ENCODE measurements at regions not wholly inside any gene's neighbourhood (a gene's known extent, or its start where the extent isn't known, plus 50 kb on each side); places are given as distances from the start of the nearest gene placed in this dataset.

- no peak overlapping the region for H3K4me3 ChIP-seq (ENCODE audit: low read depth, low read length)
- no peak for TF ChIP-seq CTCF (conservative IDR thresholded peaks at IDR 0.05; ENCODE audit: low read depth, low read length)
- DNase-seq (ENCODE audit: low read depth) = no peak
These were observed 118.4 kb downstream of the BCL2L11 start for GRCh38 chr2:111239107-111239506.

GRCh38 chr2:111239581-111240249, 119.0 kb downstream of the BCL2L11 start:
- no peak overlapping the region for H3K4me3 ChIP-seq (ENCODE audit: low read depth, low read length)
- DNase-seq (ENCODE audit: low read depth) = no peak
- TF ChIP-seq CTCF (conservative IDR thresholded peaks at IDR 0.05; ENCODE audit: low read depth, low read length) = no peak

GRCh38 chr2:111243295-111243694, 122.6 kb downstream of the BCL2L11 start:
- no peak overlapping the region for H3K4me3 ChIP-seq (ENCODE audit: low read depth, low read length)
- DNase-seq (ENCODE audit: low read depth) = no peak
- TF ChIP-seq CTCF (conservative IDR thresholded peaks at IDR 0.05; ENCODE audit: low read depth, low read length) = no peak

- H3K4me3 ChIP-seq (ENCODE audit: low read depth, low read length) = no peak overlapping the region
- DNase-seq (ENCODE audit: low read depth) = no peak
- no peak for TF ChIP-seq CTCF (conservative IDR thresholded peaks at IDR 0.05; ENCODE audit: low read depth, low read length)
These were observed 124.2 kb downstream of the BCL2L11 start for GRCh38 chr2:111244864-111245263.

- no peak overlapping the region for H3K4me3 ChIP-seq (ENCODE audit: low read depth, low read length)
- no peak for TF ChIP-seq CTCF (conservative IDR thresholded peaks at IDR 0.05; ENCODE audit: low read depth, low read length)
- DNase-seq (ENCODE audit: low read depth) = peak; percentile 13
These were observed 125.9 kb downstream of the BCL2L11 start for GRCh38 chr2:111246620-111247061.

- no peak overlapping the region for H3K4me3 ChIP-seq (ENCODE audit: low read depth, low read length)
- TF ChIP-seq CTCF (conservative IDR thresholded peaks at IDR 0.05; ENCODE audit: low read depth, low read length) = no peak
- no peak for DNase-seq (ENCODE audit: low read depth)
These were observed 126.8 kb downstream of the BCL2L11 start for GRCh38 chr2:111247491-111247890.

- DNase-seq (ENCODE audit: low read depth) = no peak
- H3K4me3 ChIP-seq (ENCODE audit: low read depth, low read length) = no peak overlapping the region
- TF ChIP-seq CTCF (conservative IDR thresholded peaks at IDR 0.05; ENCODE audit: low read depth, low read length) = no peak
These were observed 129.1 kb downstream of the BCL2L11 start for GRCh38 chr2:111249806-111250205.

Measured in choroid plexus epithelial cell (primary cell).